Activated CD4-positive, alpha-beta T cell treated with anti-CD3 and anti-CD28 coated beads for 1 hour (primary cell): ENCODE measurements at regions not wholly inside any gene's neighbourhood (a gene's known extent, or its start where the extent isn't known, plus 50 kb on each side); places are given as distances from the start of the nearest gene placed in this dataset.

Experiments used
- DNase-seq: peaks from one replicate; pipeline ENCODE4 v3.0.0-alpha.2; 2020

GRCh38 chr18:40698129-40698528 lies 1256.9 kb upstream of the PIK3C3 start:
- no peak for DNase-seq

- no peak for DNase-seq
Measured at GRCh38 chr18:40695526-40695925, 1259.5 kb upstream of the PIK3C3 start.

DNA sequence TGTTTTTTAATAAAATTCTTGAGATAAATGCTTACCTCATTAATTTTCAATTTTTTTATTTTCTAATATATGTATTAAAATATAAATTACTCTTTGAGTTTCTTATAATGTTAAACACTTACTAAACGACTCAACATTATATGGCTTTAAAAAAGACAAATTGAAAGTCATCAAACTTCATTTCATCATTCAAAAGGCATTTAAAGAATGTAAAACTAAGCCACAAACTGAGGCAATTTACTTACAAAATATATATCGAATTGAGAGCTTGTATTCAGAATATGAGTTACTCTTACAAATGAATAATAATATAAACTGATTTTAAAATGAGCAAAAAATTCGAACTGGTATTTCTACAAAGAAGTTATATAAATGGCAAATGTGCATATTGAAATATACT lies 1262.2 kb upstream of the PIK3C3 start:
- DNase-seq, result no peak

- DNase-seq, result no peak
Measured at GRCh38 chr18:40690062-40690461, 1265.0 kb upstream of the PIK3C3 start.

DNA sequence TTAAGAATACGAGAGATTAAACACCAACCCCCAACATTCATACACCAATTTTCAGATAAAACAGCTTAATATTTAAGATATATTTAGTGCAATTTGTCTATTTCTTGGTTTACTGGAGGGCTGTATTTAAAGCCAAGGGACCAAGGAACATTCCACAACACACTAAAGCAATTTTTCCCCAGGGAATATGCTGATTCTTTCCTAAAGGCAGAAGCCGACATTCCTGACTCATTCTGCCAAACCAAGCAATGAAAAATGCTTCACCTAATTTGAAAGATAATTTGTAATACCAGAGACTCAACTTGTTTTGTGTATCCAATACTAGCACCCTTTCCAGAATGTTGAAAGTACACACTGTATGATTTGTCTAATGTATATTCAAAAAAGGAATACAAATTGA lies 1267.6 kb upstream of the PIK3C3 start:
- DNase-seq, result no peak

GRCh38 chr18:40686836-40687235 lies 1268.2 kb upstream of the PIK3C3 start:
- no peak for DNase-seq

DNA sequence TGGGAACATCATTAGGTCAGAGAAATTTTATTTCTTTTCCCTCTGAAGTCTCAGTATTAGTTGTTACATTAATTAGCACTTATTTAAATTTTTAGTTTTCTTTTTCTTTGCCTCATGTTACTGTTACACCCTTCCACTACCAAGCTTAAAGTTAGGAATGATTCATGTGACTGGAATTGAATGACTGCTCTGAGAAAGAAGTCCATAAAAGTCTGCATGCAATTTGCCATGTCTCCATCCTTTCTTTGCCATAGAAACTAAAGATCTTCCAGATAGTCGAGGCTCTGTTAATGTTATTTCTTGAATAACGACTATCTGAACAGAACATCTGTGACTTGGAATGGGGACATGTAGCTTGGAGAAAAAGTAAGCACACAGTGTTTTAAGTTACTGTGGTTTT lies 1269.8 kb upstream of the PIK3C3 start:
- DNase-seq, result no peak

- DNase-seq, result no peak
Measured at GRCh38 chr18:40678318-40678717, 1276.7 kb upstream of the PIK3C3 start.

DNA sequence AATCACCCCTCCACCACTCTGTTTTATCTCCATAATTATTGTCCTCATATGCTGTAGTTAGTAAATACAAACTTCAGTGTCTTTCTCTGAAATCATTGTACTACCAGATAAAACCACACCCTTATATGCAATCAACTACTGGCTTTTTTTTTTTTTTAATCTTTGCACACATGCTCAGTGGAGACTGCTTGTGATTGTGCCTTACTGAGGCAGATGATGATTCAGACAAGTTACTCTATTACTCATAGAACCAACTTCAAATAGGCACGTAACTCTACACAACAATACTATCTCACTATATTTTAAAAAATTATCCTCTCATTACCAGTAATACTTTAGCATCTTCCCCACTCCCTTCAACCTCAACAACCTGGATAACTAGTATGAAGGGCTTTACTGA lies 1278.4 kb upstream of the PIK3C3 start:
- DNase-seq, result no peak

GRCh38 chr18:40673150-40673549 lies 1281.9 kb upstream of the PIK3C3 start:
- no peak for DNase-seq

GRCh38 chr18:40672590-40672989 lies 1282.4 kb upstream of the PIK3C3 start:
- no peak for DNase-seq

GRCh38 chr18:40670668-40671375 lies 1284.2 kb upstream of the PIK3C3 start:
- DNase-seq, result no peak

DNA sequence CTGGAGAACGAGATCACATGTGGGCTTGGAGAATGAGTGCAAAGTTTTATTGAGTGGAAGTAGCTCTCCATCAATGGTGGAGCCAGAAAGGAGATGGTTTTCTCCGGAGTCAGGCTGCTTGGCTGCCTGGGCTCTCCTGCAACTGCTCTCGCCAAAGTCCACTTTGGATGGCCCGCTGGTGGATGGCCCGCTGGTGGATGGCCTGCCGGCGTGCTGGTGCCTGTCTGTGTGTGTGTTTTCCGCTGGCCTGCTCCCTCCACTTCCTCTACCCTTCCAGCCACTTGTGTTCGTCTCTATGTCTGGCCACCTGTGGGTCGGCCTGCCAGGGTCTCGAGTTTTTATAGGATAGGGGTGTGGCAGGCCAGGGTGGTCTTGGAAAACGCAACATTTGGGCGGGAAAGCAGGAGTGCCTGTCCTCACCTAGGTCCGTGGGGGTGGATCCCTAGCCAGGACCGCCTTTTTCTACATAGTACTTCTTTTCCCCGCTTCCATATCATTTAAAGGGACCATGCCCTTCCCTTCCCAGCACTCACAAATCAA lies 1292.1 kb upstream of the PIK3C3 start:
- no peak for DNase-seq

DNA sequence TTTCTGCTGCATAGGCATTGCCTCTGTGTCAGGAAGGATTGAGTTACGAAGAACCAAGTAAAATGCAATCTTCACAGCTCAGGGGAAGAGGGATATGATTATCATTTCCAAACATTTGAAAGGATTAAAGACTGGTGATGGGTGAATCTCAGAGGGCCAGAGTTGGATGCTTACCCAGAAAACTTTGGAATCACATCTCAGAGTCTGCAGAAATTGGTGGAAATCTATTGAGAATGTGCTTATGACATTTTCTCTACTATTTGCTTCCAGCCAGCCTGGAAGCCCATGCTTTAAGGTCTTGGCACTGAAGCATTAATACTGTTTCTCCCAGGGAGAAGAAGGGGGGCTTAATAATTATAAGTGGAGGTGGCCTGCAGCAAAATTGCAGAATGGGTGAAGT lies 1301.4 kb upstream of the PIK3C3 start:
- DNase-seq, result no peak

GRCh38 chr18:40652321-40652720 lies 1302.7 kb upstream of the PIK3C3 start:
- no peak for DNase-seq

- DNase-seq, result no peak
Measured at GRCh38 chr18:40651163-40651562, 1303.9 kb upstream of the PIK3C3 start.

GRCh38 chr18:40642692-40643229 lies 1312.3 kb upstream of the PIK3C3 start:
- no peak for DNase-seq

- DNase-seq, result no peak
Measured at GRCh38 chr18:40631319-40631718, 1323.7 kb upstream of the PIK3C3 start.

DNA sequence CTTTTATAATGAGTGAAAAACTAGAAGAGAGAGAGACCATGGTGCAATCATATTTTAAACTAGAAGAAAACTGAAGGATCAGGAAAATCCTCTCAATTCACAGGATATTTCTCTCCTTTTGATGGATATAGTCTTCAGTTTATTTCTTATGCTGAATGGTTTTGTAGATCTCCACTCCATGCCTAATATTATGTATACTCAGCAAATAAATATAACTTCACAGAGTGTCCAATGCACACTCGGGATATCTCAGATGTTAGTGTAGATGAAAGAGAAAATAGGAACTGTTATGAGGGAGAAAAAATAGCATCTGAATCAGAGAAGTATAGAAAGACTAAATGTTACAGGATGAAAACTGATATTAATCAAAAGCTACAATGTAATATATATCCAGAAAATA lies 1324.5 kb upstream of the PIK3C3 start:
- DNase-seq, result no peak

- no peak for DNase-seq
Measured at GRCh38 chr18:40624959-40625358, 1330.1 kb upstream of the PIK3C3 start.

DNA sequence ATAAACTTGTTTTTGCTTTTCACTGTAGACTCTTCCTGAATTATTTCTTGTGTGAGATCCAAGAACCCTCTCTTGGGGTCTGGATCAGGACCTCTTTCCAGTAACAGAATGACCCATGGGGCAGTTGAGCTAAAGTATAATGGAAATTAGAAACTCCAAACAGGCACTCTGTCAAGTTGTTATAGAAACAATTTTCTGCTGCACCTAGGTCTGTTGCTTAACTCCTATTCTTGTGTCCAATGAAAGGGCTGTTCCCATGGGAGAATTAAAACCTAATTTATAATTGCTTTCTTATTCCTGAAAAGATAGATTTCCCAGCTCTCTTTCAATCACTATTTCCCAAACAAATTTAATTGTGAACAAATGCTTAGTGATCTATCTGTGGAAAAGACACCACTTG lies 1341.3 kb upstream of the PIK3C3 start:
- no peak for DNase-seq

GRCh38 chr18:40612356-40612755 lies 1342.7 kb upstream of the PIK3C3 start:
- DNase-seq, result no peak

DNA sequence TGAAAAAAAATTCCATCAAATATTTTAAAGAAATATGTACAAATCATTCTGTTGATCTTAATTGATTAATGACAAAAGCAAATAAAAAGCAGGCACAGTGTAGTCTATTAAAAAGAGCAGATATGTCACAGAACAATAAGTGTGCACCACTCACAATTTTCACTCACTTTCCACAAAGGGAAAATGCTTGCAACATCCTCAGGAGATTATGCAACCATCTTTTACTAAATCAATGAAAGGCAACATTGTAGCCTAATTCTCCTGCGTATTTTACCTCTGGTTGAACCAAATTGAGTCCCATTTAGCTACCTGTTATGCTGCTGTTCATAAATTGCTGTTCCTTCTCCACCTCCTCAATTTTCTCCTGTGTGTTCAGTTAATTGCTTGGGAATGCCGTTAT lies 1346.8 kb upstream of the PIK3C3 start:
- DNase-seq, result no peak

GRCh38 chr18:40607542-40608148 lies 1347.4 kb upstream of the PIK3C3 start:
- DNase-seq, result no peak
